Panc1 (cell line): ENCODE measurements at regions not wholly inside any gene's neighbourhood (a gene's known extent, or its start where the extent isn't known, plus 50 kb on each side); places are given as distances from the start of the nearest gene placed in this dataset.

Experiments
- POLR2AphosphoS5 ChIP-seq: IDR thresholded peaks from 2 replicates; pipeline ENCODE4 v1.6.1; 2012; ENCODE audit warnings: mild to moderate bottlenecking, low read depth, low read length, moderate library complexity
- SIN3A ChIP-seq: IDR thresholded peaks from 2 replicates; pipeline ENCODE4 v1.6.1; 2012; ENCODE audit warnings: low read depth, mild to moderate bottlenecking, low read length, moderate library complexity, borderline replicate concordance; ENCODE audit not compliant: insufficient read depth
- TF ChIP-seq, protein P1 (sequence below): fragments of 450-650 bp; IDR thresholded peaks from 2 replicates; pipeline ENCODE4 v1.5.1; 2017; ENCODE audit warnings: mild to moderate bottlenecking
- TF ChIP-seq, protein P2 (sequence below), 2 experiments: IDR thresholded peaks; 2 replicates each; pipeline ENCODE4 v1.6.1; 2011 to 2012; ENCODE audit warnings: low read depth in 2 of 2, control low read depth in 1 of 2, low read length in 1 of 2, mild to moderate bottlenecking in 1 of 2, moderate library complexity in 1 of 2; ENCODE audit not compliant: insufficient read depth in 1 of 2

GRCh38 chr1:29826646-29827045, 590.3 kb downstream of the PTPRU start:
- TF ChIP-seq POLR2AphosphoS5 (no peak), SIN3A (no peak)
- TF ChIP-seq, protein P1, sequence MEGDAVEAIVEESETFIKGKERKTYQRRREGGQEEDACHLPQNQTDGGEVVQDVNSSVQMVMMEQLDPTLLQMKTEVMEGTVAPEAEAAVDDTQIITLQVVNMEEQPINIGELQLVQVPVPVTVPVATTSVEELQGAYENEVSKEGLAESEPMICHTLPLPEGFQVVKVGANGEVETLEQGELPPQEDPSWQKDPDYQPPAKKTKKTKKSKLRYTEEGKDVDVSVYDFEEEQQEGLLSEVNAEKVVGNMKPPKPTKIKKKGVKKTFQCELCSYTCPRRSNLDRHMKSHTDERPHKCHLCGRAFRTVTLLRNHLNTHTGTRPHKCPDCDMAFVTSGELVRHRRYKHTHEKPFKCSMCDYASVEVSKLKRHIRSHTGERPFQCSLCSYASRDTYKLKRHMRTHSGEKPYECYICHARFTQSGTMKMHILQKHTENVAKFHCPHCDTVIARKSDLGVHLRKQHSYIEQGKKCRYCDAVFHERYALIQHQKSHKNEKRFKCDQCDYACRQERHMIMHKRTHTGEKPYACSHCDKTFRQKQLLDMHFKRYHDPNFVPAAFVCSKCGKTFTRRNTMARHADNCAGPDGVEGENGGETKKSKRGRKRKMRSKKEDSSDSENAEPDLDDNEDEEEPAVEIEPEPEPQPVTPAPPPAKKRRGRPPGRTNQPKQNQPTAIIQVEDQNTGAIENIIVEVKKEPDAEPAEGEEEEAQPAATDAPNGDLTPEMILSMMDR, result no peak
- TF ChIP-seq, protein P2, sequence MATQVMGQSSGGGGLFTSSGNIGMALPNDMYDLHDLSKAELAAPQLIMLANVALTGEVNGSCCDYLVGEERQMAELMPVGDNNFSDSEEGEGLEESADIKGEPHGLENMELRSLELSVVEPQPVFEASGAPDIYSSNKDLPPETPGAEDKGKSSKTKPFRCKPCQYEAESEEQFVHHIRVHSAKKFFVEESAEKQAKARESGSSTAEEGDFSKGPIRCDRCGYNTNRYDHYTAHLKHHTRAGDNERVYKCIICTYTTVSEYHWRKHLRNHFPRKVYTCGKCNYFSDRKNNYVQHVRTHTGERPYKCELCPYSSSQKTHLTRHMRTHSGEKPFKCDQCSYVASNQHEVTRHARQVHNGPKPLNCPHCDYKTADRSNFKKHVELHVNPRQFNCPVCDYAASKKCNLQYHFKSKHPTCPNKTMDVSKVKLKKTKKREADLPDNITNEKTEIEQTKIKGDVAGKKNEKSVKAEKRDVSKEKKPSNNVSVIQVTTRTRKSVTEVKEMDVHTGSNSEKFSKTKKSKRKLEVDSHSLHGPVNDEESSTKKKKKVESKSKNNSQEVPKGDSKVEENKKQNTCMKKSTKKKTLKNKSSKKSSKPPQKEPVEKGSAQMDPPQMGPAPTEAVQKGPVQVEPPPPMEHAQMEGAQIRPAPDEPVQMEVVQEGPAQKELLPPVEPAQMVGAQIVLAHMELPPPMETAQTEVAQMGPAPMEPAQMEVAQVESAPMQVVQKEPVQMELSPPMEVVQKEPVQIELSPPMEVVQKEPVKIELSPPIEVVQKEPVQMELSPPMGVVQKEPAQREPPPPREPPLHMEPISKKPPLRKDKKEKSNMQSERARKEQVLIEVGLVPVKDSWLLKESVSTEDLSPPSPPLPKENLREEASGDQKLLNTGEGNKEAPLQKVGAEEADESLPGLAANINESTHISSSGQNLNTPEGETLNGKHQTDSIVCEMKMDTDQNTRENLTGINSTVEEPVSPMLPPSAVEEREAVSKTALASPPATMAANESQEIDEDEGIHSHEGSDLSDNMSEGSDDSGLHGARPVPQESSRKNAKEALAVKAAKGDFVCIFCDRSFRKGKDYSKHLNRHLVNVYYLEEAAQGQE (IDR thresholded peaks at IDR 0.05; ENCODE audit: insufficient read depth in 1 of 2, low read depth in 2 of 2, low read length in 1 of 2), result no peak
